H1 (cell line): ENCODE measurements at regions not wholly inside any gene's neighbourhood (a gene's known extent, or its start where the extent isn't known, plus 50 kb on each side); places are given as distances from the start of the nearest gene placed in this dataset.

ENCODE experiments used
- CTCF ChIA-PET: fragments of 300-600 bp; sonication (Branson Sonifier 250); formaldehyde crosslinking; loops from one replicate; lab custom pipeline; 2021; ENCODE audit not compliant: partially characterized antibody; lab: Charles Lee
- POLR2A ChIA-PET: fragments of 300-600 bp; sonication (Branson Sonifier 250); formaldehyde crosslinking; loops from one replicate; lab custom pipeline; 2021; ENCODE audit warnings: inconsistent platforms; ENCODE audit not compliant: partially characterized antibody; lab: Charles Lee
- DNase-seq, 2 experiments: peaks; one replicate each; pipeline versions ENCODE4 v3.0.0 to v3.0.0-alpha.2; 2010 to 2022; ENCODE audit warnings: low spot score in 2 of 2, low read depth in 1 of 2, mixed read lengths in 1 of 2
- FAIRE-seq: peaks from 2 replicates; lab custom pipeline; 2011; peaks lifted over from hg19 to GRCh38; lab: Jason Lieb, UNC
- H2AFZ ChIP-seq: 2 replicates; pipeline ENCODE4 v1.8.1; 2012; ENCODE audit warnings: low read length, inconsistent platforms
- H2AK5ac ChIP-seq: 2 replicates; pipeline ENCODE4 v1.6.1; 2013; ENCODE audit warnings: low read depth, low read length
- H2BK120ac ChIP-seq: replicated peaks from 2 replicates; pipeline ENCODE3; 2013; ENCODE audit warnings: low read depth, low read length, inconsistent platforms
- H2BK12ac ChIP-seq: 2 replicates; pipeline ENCODE4 v1.6.1; 2013; ENCODE audit warnings: low read depth, low read length
- H2BK15ac ChIP-seq: 2 replicates; pipeline ENCODE4 v1.6.1; 2013; ENCODE audit warnings: low read length
- H2BK20ac ChIP-seq: 2 replicates; pipeline ENCODE4 v1.6.1; 2013; ENCODE audit warnings: low read length
- H2BK5ac ChIP-seq: 2 replicates; pipeline ENCODE4 v1.6.1; 2013; ENCODE audit warnings: low read depth, low read length
- H3K14ac ChIP-seq: 2 replicates; pipeline ENCODE4 v1.6.1; 2013; ENCODE audit warnings: inconsistent platforms; ENCODE audit not compliant: insufficient read length
- H3K18ac ChIP-seq: 2 replicates; pipeline ENCODE4 v1.6.1; 2013; ENCODE audit warnings: low read length; ENCODE audit errors: extremely low read depth
- H3K23ac ChIP-seq: 2 replicates; pipeline ENCODE4 v1.6.1; 2013; ENCODE audit warnings: inconsistent platforms; ENCODE audit not compliant: insufficient read length
- H3K23me2 ChIP-seq: 2 replicates; pipeline ENCODE4 v1.6.1; 2013; ENCODE audit warnings: low read depth, low read length
- H3K27ac ChIP-seq: 2 replicates; pipeline ENCODE4 v1.6.1; 2011; ENCODE audit warnings: low read depth, low read length, inconsistent platforms
- H3K27me3 ChIP-seq, 4 experiments: replicated peaks in 1 of 4; 1 replicate in 1 of 4; 2 replicates in 3 of 4; pipeline versions ENCODE4 v1.6.1 to v1.8.1; 2011 to 2013; ENCODE audit warnings: low read length in 3 of 4, mild to moderate bottlenecking in 3 of 4, inconsistent platforms in 2 of 4, mixed read lengths in 2 of 4, moderate library complexity in 1 of 4; ENCODE audit not compliant: control insufficient read depth in 3 of 4, insufficient read depth in 3 of 4; ENCODE audit errors: extremely low read depth in 1 of 4
- H3K36me3 ChIP-seq, 4 experiments: 2 replicates each; pipeline versions ENCODE4 v1.6.1 to v1.8.1; 2011 to 2013; ENCODE audit warnings: mild to moderate bottlenecking in 4 of 4, low read length in 3 of 4, moderate library complexity in 2 of 4, control low read depth in 1 of 4, inconsistent platforms in 1 of 4; ENCODE audit not compliant: insufficient read depth in 4 of 4, control insufficient read depth in 2 of 4
- H3K4ac ChIP-seq: replicated peaks from 2 replicates; pipeline ENCODE3; 2013; ENCODE audit warnings: low read length, low read depth, mixed read lengths, inconsistent platforms; ENCODE audit not compliant: insufficient read length
- H3K4me1 ChIP-seq, 4 experiments: replicated peaks in 1 of 4; 1 replicate in 1 of 4; 2 replicates in 3 of 4; pipeline versions ENCODE4 v1.6.1 to v1.8.1; 2011 to 2013; ENCODE audit warnings: low read length in 3 of 4, inconsistent platforms in 2 of 4, mixed read lengths in 1 of 4; ENCODE audit not compliant: insufficient read depth in 4 of 4, control insufficient read depth in 3 of 4
- H3K4me2 ChIP-seq, 2 experiments: 2 replicates each; pipeline versions ENCODE4 v1.6.1 to v1.8.1; 2011 to 2013; ENCODE audit warnings: low read depth in 2 of 2, low read length in 2 of 2, control low read depth in 1 of 2, inconsistent platforms in 1 of 2, mild to moderate bottlenecking in 1 of 2; ENCODE audit not compliant: insufficient read depth in 1 of 2
- H3K4me3 ChIP-seq, 4 experiments: fragments of 200-600, 300-600 bp in 1 of 4; sonication (generic), shearing (Covaris generic), sonication (Bioruptor Twin) in 1 of 4; 2 replicates each; pipeline versions ENCODE4 v1.5.1 to v1.8.1; 2011 to 2016; ENCODE audit warnings: low read length in 4 of 4, low read depth in 3 of 4, control low read depth in 2 of 4, inconsistent platforms in 2 of 4, mild to moderate bottlenecking in 2 of 4, mixed read lengths in 1 of 4, moderate library complexity in 1 of 4; ENCODE audit not compliant: insufficient read depth in 2 of 4; ENCODE audit errors: extremely low read depth in 1 of 4
- H3K56ac ChIP-seq: replicated peaks from 2 replicates; pipeline ENCODE3; 2013; ENCODE audit warnings: low read depth, mild to moderate bottlenecking, mixed read lengths, low read length, inconsistent platforms; ENCODE audit not compliant: insufficient read length
- H3K79me1 ChIP-seq: 2 replicates; pipeline ENCODE4 v1.6.1; 2013; ENCODE audit warnings: low read depth, low read length, control low read depth
- H3K79me2 ChIP-seq, 2 experiments: 2 replicates each; pipeline versions ENCODE4 v1.6.1 to v1.8.1; 2012 to 2013; ENCODE audit warnings: low read length in 2 of 2, mild to moderate bottlenecking in 2 of 2, inconsistent platforms in 1 of 2; ENCODE audit not compliant: insufficient read depth in 2 of 2, control insufficient read depth in 1 of 2
- H3K9ac ChIP-seq, 4 experiments: replicated peaks in 1 of 4; 1 replicate in 1 of 4; 2 replicates in 3 of 4; pipeline versions ENCODE4 v1.6.1 to v1.8.1; 2011 to 2013; ENCODE audit warnings: low read depth in 3 of 4, low read length in 3 of 4, control low read depth in 2 of 4, mild to moderate bottlenecking in 2 of 4, moderate library complexity in 2 of 4, inconsistent platforms in 1 of 4; ENCODE audit errors: extremely low read depth in 1 of 4
- H3K9me3 ChIP-seq, 2 experiments: 2 replicates each; pipeline versions ENCODE4 v1.6.1 to v1.8.1; 2012 to 2013; ENCODE audit warnings: mild to moderate bottlenecking in 2 of 2, moderate library complexity in 2 of 2, control low read depth in 1 of 2, inconsistent platforms in 1 of 2, low read depth in 1 of 2, low read length in 1 of 2, mixed read lengths in 1 of 2; ENCODE audit not compliant: insufficient read depth in 2 of 2
- H4K20me1 ChIP-seq, 2 experiments: replicated peaks in 1 of 2; 2 replicates each; pipeline versions ENCODE3 to v1.8.1; 2011 to 2013; ENCODE audit warnings: inconsistent platforms in 2 of 2, low read length in 2 of 2, mild to moderate bottlenecking in 1 of 2; ENCODE audit not compliant: insufficient read depth in 2 of 2, control insufficient read depth in 1 of 2
- H4K5ac ChIP-seq: 2 replicates; pipeline ENCODE4 v1.6.1; 2013; ENCODE audit warnings: low read length, low read depth, mixed read lengths, inconsistent platforms; ENCODE audit not compliant: insufficient read length
- H4K8ac ChIP-seq: 2 replicates; pipeline ENCODE4 v1.8.0; 2013; ENCODE audit warnings: mild to moderate bottlenecking, moderate library complexity, low read length, inconsistent platforms; ENCODE audit not compliant: insufficient read depth; ENCODE audit errors: extremely low read depth
- H4K91ac ChIP-seq: replicated peaks from 2 replicates; pipeline ENCODE3; 2013; ENCODE audit warnings: low read length, mixed read lengths, inconsistent platforms; ENCODE audit not compliant: insufficient read length
- SIN3A ChIP-seq, 2 experiments: IDR thresholded peaks in 1 of 2; conservative IDR thresholded peaks in 1 of 2; 2 replicates each; pipeline ENCODE4 v1.6.1; 2011 to 2012; ENCODE audit warnings: low read length in 2 of 2, improper control_type of control experiment in 1 of 2, low read depth in 1 of 2, mild to moderate bottlenecking in 1 of 2
- WGBS, 2 experiments: shearing (Covaris generic) in 1 of 2; methylation state at CpG; one replicate each; pipeline versions ENCODE4 v1.1.6 to v1.1.7; 2013 to 2015; ENCODE audit warnings: low lambda C conversion rate in 2 of 2, mixed read lengths in 2 of 2, inconsistent platforms in 1 of 2, low coverage in 1 of 2, missing lambda C conversion rate in 1 of 2; ENCODE audit not compliant: insufficient replicate concordance in 2 of 2, insufficient coverage in 1 of 2, insufficient read length in 1 of 2; ENCODE audit errors: extremely low coverage in 1 of 2, missing lambda C conversion rate in 1 of 2; 5-methylcytosine and 5-hydroxymethylcytosine counted together

DNA sequence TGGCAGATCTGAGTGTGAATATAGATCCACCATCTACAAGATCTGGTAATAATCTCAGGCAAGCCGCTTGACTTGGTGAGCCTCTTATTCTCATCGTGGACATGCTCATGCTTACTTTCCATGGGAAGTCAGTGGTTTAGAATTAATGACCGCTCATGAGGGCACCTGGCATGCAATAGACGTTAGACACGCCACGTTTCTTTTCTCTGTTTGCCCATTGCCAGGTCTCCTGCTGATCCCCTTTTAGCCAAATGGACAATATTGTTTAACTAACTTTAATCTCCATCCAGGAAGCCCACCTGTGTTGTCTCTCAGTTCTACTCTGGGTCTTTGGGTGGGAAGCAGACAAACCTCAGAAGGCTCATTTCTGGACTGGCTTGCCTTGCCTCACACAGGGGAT lies 439.1 kb downstream of the ETS1 start:
- WGBS, 2 experiments = 98% methylated on average over 6 of the region's 6 CpGs; no CpG with 5 or more reads in 1 of the 2 experiments
- POLR2A ChIA-PET = no interaction called here

More for the DNA sequence above, 439.1 kb downstream of the ETS1 start:
- Histone ChIP-seq H3K4ac (no peak overlapping the region), H3K23ac (no peak overlapping the region), H3K36me3 (no peaks in the 10 kb centered on the region), H4K8ac (no peak overlapping the region), H3K56ac (no peak overlapping the region), H2BK12ac (no peak overlapping the region), H4K91ac (no peak overlapping the region), H2AK5ac (no peak overlapping the region), H3K4me2 (no peak overlapping the region), H2BK20ac (no peak overlapping the region), H3K9ac (no peak overlapping the region; a peak in 1 of 7 replicates), H3K27me3 (no peaks in the 10 kb centered on the region), H3K9me3 (no peaks in the 10 kb centered on the region), H3K27ac (no peak overlapping the region), H4K5ac (no peak overlapping the region), H3K4me1 (peaks cover 0 to 2% (median 0%) of the 10 kb centered on the region in 4 experiments; a peak in 2 of 7 replicates), H3K23me2 (no peaks in the 10 kb centered on the region; the same call in 1 of the 2 replicates), H3K14ac (no peak overlapping the region), H2AFZ (no peak overlapping the region), H2BK15ac (no peak overlapping the region), H3K79me2 (no peaks in the 10 kb centered on the region)
- DNase-seq = no peak
- CTCF ChIA-PET = interaction anchor here (2.1 to 3.9 kb wide), 3 partner anchors 9 to 15 kb away, joined by 5 to 45 read pairs (median 11); no protein-coding TSS in a partner anchor
- FAIRE-seq = no peak
- no peak for TF ChIP-seq SIN3A (conservative IDR thresholded peaks at IDR 0.05 in 1 of 2, IDR thresholded peaks at IDR 0.05 in 1 of 2; ENCODE audit: low read depth in 1 of 2, low read length in 2 of 2)
- TF ChIP-seq, all 59 proteins: peak for 0
- Histone ChIP-seq H2BK120ac (no peak overlapping the region), H3K4me3 (no peak overlapping the region), H4K20me1 (no peaks in the 10 kb centered on the region), H2BK5ac (no peak overlapping the region), H3K18ac (no peak overlapping the region), H3K79me1 (no peaks in the 10 kb centered on the region)
